ENCODE measurements at regions not wholly inside any gene's neighbourhood (a gene's known extent, or its start where the extent isn't known, plus 50 kb on each side); places are given as distances from the start of the nearest gene placed in this dataset.

DNA sequence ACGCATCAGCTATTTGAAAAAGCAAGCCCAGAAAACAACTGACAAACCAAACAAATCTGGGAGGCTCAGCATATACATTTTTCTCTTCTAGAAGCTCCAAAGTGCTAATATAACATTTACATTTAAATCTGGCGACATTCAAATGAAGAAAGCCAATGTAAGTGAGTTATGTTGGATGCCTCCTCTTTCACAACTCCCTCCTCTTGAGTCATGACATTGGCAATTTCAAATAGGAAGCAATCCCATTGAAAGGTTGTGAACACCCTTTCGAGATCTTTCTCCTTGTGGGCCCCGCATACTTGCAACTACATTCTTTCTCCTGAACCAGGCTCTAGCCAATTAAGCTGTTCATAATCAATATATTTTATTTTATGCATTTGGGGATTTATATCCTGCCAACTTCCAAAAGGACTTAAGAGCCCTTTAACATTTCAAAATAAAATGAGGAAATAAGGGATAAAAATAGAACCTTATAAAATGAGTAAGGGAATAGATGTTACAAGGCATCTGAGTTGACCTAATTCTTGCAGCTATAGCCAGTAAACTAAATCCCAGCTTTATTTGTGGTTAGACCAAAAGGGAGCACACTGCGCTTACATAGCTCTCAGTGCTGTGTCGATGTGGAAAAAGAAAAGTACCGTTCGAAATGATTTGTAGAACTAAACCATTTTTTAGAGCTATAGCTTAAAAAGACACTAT, 129.5 kb upstream of the SESN3 start:
- DNase-seq (ENCODE audit: low spot score in 2 of 2, unreplicated experiment in 2 of 2): no peak

GRCh38 chr11:95359756-95360155, 128.8 kb upstream of the SESN3 start:
- DNase-seq (ENCODE audit: low spot score in 2 of 2, unreplicated experiment in 2 of 2): no peak
- no peaks in the 10 kb centered on the region for H3K9me3 Mint-ChIP-seq
- TF ChIP-seq, protein P1, sequence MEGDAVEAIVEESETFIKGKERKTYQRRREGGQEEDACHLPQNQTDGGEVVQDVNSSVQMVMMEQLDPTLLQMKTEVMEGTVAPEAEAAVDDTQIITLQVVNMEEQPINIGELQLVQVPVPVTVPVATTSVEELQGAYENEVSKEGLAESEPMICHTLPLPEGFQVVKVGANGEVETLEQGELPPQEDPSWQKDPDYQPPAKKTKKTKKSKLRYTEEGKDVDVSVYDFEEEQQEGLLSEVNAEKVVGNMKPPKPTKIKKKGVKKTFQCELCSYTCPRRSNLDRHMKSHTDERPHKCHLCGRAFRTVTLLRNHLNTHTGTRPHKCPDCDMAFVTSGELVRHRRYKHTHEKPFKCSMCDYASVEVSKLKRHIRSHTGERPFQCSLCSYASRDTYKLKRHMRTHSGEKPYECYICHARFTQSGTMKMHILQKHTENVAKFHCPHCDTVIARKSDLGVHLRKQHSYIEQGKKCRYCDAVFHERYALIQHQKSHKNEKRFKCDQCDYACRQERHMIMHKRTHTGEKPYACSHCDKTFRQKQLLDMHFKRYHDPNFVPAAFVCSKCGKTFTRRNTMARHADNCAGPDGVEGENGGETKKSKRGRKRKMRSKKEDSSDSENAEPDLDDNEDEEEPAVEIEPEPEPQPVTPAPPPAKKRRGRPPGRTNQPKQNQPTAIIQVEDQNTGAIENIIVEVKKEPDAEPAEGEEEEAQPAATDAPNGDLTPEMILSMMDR (IDR thresholded peaks at IDR 0.05; ENCODE audit: unreplicated experiment): no peak
- no peak overlapping the region for H3K27ac Mint-ChIP-seq
- H3K4me1 Mint-ChIP-seq: peaks cover 25% of the 10 kb centered on the region
- no peaks in the 10 kb centered on the region for H3K27me3 Mint-ChIP-seq (ENCODE audit: low read depth)
- no peak overlapping the region for H3K4me3 Mint-ChIP-seq
- H3K36me3 Mint-ChIP-seq: no peaks in the 10 kb centered on the region

More for the DNA sequence above, 129.5 kb upstream of the SESN3 start:
- Mint-ChIP-seq H3K9me3 (no peaks in the 10 kb centered on the region), H3K27me3 (ENCODE audit: low read depth) (no peaks in the 10 kb centered on the region), H3K4me3 (no peak overlapping the region), H3K36me3 (no peaks in the 10 kb centered on the region), H3K27ac (no peak overlapping the region), H3K4me1 (peaks cover 28% of the 10 kb centered on the region)
- TF ChIP-seq, protein P1 (IDR thresholded peaks at IDR 0.05; ENCODE audit: unreplicated experiment): no peak

DNA sequence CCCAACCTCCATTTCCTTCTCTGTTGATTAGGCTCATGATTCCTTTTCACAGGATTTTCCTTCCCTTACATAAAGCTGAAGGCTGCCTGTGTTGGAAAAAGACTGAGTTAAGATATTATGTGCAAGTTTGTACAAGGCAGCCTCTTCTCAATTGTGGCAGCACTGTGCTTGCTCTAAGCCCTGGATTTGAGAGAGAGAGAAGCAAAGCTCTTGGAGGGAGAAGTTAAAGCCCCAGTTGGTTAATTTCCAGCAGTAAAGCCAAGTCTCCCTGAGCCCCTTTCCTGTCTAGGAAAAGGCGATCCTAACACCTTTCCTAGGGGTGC, 128.3 kb upstream of the SESN3 start:
- Mint-ChIP-seq H3K36me3 (no peaks in the 10 kb centered on the region), H3K4me3 (no peak overlapping the region), H3K27me3 (ENCODE audit: low read depth) (no peaks in the 10 kb centered on the region), H3K9me3 (no peaks in the 10 kb centered on the region), H3K4me1 (peaks cover 21% of the 10 kb centered on the region), H3K27ac (peak overlapping the region; percentile 66)
- TF ChIP-seq, protein P1 (IDR thresholded peaks at IDR 0.05; ENCODE audit: unreplicated experiment): no peak
- DNase-seq (ENCODE audit: low spot score in 2 of 2, unreplicated experiment in 2 of 2): no peak

DNA sequence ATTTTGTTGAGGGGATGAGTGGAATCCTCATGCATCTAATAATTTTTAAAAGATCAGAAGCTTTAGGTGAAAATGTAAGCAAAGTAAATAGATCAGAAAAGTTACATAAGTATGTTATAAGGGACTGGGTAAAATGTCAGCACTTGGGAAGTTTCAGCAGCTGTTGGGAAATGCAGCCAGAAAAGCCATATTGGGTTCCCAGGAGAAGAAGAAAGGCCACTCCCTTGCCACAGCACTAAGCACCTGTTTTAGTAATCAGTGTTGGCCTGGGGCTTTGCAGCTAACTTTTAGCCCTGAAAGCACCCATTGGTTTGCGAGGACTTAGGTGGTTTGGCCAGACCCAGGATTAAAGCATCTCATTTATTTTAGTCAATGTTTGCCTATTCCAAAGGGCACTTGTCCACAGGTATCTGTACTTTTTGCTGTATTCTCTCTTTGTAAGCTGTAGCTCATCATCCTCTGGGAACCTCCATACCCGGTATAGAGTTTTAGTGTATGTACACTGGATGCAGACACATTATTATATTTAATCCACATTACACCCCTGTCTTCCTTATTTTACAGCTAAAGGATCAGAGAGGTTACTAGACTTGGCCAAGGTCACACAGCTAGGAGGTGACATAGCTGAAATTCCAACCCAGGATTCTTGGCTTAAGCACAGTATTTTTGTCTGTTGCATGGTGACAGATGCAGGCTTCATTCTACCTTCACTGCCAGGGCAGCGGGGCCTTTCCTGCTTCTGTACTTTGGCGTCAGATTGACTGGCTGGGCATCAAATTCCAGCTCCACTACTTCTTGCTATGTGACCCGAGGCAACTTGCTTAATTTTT, 127.7 kb upstream of the SESN3 start:
- Mint-ChIP-seq H3K27me3 (ENCODE audit: low read depth) (no peaks in the 10 kb centered on the region), H3K4me3 (no peak overlapping the region), H3K27ac (peak overlapping the region; percentile 66), H3K4me1 (peaks cover 16% of the 10 kb centered on the region), H3K36me3 (no peaks in the 10 kb centered on the region), H3K9me3 (no peaks in the 10 kb centered on the region)
- no peak for DNase-seq (ENCODE audit: low spot score in 2 of 2, unreplicated experiment in 2 of 2)
- TF ChIP-seq, protein P1 (IDR thresholded peaks at IDR 0.05; ENCODE audit: unreplicated experiment): no peak

GRCh38 chr11:95354304-95354703, 123.3 kb upstream of the SESN3 start:
- Mint-ChIP-seq H3K27ac (no peak overlapping the region), H3K4me3 (no peak overlapping the region), H3K4me1 (peaks cover 8% of the 10 kb centered on the region), H3K36me3 (peaks cover 2% of the 10 kb centered on the region), H3K27me3 (ENCODE audit: low read depth) (no peaks in the 10 kb centered on the region), H3K9me3 (peaks cover 21% of the 10 kb centered on the region)
- TF ChIP-seq, protein P1 (IDR thresholded peaks at IDR 0.05; ENCODE audit: unreplicated experiment): no peak
- DNase-seq (ENCODE audit: low spot score in 2 of 2, unreplicated experiment in 2 of 2): no peak
